Breast epithelium (tissue), 3 donors: ENCODE measurements at regions not wholly inside any gene's neighbourhood (a gene's known extent, or its start where the extent isn't known, plus 50 kb on each side); places are given as distances from the start of the nearest gene placed in this dataset.

Source experiments
- POLR2A ChIP-seq: fragments of 450-650 bp; IDR thresholded peaks from one replicate; pipeline ENCODE4 v1.6.1; 2016; ENCODE audit warnings: antibody characterized with exemption, mild to moderate bottlenecking, moderate library complexity
- POLR2AphosphoS5 ChIP-seq, 3 donors: sonication (generic); formaldehyde crosslinking; IDR thresholded peaks; one replicate each; pipeline ENCODE4 v1.6.1; 2017; ENCODE audit warnings: antibody characterized with exemption in 3 of 3
- TF ChIP-seq, protein P1 (sequence below), 3 donors: fragments of 450-650 bp; IDR thresholded peaks; one replicate each; pipeline ENCODE4 v1.5.1; 2016 to 2017; ENCODE audit warnings: antibody characterized with exemption in 3 of 3, mild to moderate bottlenecking in 3 of 3, moderate library complexity in 3 of 3

DNA sequence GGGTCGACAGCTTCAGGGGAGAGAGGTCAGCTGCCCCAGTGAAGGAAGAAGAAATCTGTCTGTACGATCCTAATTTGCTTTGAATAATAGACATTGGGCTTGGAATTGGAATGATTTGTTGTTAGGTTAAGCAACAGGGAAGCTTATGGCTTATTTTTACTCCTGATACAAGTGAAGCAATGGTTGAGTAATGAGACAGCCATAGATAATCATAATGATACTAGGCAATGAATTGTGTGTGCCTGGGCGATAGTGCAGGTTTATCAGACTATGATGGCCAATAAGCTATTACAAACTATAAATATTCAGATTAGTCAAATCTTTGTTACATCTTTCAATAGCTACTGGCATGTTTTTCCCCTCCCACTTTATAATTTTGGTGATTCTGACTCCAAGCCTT lies 140.9 kb upstream of the CDIN1 start:
- no peak for TF ChIP-seq POLR2AphosphoS5 (IDR thresholded peaks at IDR 0.05)
- TF ChIP-seq, protein P1, sequence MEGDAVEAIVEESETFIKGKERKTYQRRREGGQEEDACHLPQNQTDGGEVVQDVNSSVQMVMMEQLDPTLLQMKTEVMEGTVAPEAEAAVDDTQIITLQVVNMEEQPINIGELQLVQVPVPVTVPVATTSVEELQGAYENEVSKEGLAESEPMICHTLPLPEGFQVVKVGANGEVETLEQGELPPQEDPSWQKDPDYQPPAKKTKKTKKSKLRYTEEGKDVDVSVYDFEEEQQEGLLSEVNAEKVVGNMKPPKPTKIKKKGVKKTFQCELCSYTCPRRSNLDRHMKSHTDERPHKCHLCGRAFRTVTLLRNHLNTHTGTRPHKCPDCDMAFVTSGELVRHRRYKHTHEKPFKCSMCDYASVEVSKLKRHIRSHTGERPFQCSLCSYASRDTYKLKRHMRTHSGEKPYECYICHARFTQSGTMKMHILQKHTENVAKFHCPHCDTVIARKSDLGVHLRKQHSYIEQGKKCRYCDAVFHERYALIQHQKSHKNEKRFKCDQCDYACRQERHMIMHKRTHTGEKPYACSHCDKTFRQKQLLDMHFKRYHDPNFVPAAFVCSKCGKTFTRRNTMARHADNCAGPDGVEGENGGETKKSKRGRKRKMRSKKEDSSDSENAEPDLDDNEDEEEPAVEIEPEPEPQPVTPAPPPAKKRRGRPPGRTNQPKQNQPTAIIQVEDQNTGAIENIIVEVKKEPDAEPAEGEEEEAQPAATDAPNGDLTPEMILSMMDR (IDR thresholded peaks at IDR 0.05), result no peak
- TF ChIP-seq POLR2A, result no peak
